ENCODE measurements at regions not wholly inside any gene's neighbourhood (a gene's known extent, or its start where the extent isn't known, plus 50 kb on each side); places are given as distances from the start of the nearest gene placed in this dataset.

DNA sequence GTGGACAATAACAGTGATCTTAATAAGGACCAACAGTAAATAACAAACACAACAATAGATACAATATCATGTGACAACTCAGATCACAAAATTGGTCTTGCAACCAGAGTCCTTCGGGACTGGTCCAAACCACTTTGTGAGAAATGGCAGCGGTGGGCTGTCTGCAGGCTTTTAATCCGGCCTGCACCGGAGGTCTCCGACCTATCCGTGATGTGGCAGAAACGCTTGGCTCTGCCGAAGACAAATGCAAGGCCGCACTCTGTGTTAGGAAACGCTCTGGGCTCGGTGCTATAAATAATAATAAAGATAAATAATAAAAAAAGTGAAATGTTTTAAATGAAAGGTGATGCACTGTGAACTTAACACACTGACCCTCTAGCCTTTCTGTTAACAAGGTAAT is 810.6 kb upstream of the NR2F2 start:
- Histone ChIP-seq H3K9ac (ENCODE audit: low read depth, low read length) (no peak overlapping the region), H3K4me3 (ENCODE audit: low read depth in 1 of 2, low read length in 2 of 2) (no peak overlapping the region), H3K9me3 (ENCODE audit: insufficient read depth, low read length, severe bottlenecking) (no peaks in the 10 kb centered on the region), H3K4me1 (ENCODE audit: insufficient read depth, low read length) (no peaks in the 10 kb centered on the region), H3K27ac (ENCODE audit: low read length) (no peak overlapping the region), H4K20me1 (ENCODE audit: insufficient read depth, low read length) (no peaks in the 10 kb centered on the region), H3K36me3 (ENCODE audit: insufficient read depth, low read length) (no peaks in the 10 kb centered on the region), H2AFZ (ENCODE audit: low read depth, low read length) (no peak overlapping the region), H3K27me3 (ENCODE audit: insufficient read depth, low read length, poor library complexity) (no peaks in the 10 kb centered on the region), H3K79me2 (ENCODE audit: insufficient read depth, low read length) (no peaks in the 10 kb centered on the region), H3K4me2 (ENCODE audit: insufficient read depth, low read length) (no peak overlapping the region)
- ATAC-seq (ENCODE audit: insufficient read depth, low read depth) (no peak), DNase-seq (no peak)
- TF ChIP-seq EZH2 (IDR thresholded peaks at IDR 0.05; ENCODE audit: borderline replicate concordance, low read depth, low read length, severe bottlenecking) = no peak
- TF ChIP-seq, protein P1, sequence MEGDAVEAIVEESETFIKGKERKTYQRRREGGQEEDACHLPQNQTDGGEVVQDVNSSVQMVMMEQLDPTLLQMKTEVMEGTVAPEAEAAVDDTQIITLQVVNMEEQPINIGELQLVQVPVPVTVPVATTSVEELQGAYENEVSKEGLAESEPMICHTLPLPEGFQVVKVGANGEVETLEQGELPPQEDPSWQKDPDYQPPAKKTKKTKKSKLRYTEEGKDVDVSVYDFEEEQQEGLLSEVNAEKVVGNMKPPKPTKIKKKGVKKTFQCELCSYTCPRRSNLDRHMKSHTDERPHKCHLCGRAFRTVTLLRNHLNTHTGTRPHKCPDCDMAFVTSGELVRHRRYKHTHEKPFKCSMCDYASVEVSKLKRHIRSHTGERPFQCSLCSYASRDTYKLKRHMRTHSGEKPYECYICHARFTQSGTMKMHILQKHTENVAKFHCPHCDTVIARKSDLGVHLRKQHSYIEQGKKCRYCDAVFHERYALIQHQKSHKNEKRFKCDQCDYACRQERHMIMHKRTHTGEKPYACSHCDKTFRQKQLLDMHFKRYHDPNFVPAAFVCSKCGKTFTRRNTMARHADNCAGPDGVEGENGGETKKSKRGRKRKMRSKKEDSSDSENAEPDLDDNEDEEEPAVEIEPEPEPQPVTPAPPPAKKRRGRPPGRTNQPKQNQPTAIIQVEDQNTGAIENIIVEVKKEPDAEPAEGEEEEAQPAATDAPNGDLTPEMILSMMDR (IDR thresholded peaks at IDR 0.05; ENCODE audit: borderline replicate concordance, extremely low read depth, low read length, poor library complexity, severe bottlenecking) = no peak

GRCh38 chr15:95520511-95520910 is 810.0 kb upstream of the NR2F2 start:
- no peak overlapping the region for H3K27ac ChIP-seq (ENCODE audit: low read length)
- H4K20me1 ChIP-seq (ENCODE audit: insufficient read depth, low read length) = no peaks in the 10 kb centered on the region
- ATAC-seq (ENCODE audit: insufficient read depth, low read depth) (no peak), DNase-seq (no peak)
- no peak overlapping the region for H3K4me3 ChIP-seq (ENCODE audit: low read depth in 1 of 2, low read length in 2 of 2)
- H3K9me3 ChIP-seq (ENCODE audit: insufficient read depth, low read length, severe bottlenecking) = no peaks in the 10 kb centered on the region
- H3K9ac ChIP-seq (ENCODE audit: low read depth, low read length) = no peak overlapping the region
- no peaks in the 10 kb centered on the region for H3K4me1 ChIP-seq (ENCODE audit: insufficient read depth, low read length)
- H2AFZ ChIP-seq (ENCODE audit: low read depth, low read length) = no peak overlapping the region
- no peak for TF ChIP-seq EZH2 (IDR thresholded peaks at IDR 0.05; ENCODE audit: borderline replicate concordance, low read depth, low read length, severe bottlenecking)
- H3K79me2 ChIP-seq (ENCODE audit: insufficient read depth, low read length) = no peaks in the 10 kb centered on the region
- H3K27me3 ChIP-seq (ENCODE audit: insufficient read depth, low read length, poor library complexity) = no peaks in the 10 kb centered on the region
- H3K4me2 ChIP-seq (ENCODE audit: insufficient read depth, low read length) = no peak overlapping the region
- no peaks in the 10 kb centered on the region for H3K36me3 ChIP-seq (ENCODE audit: insufficient read depth, low read length)

GRCh38 chr15:95520922-95521321 is 809.6 kb upstream of the NR2F2 start:
- Histone ChIP-seq H4K20me1 (ENCODE audit: insufficient read depth, low read length) (no peaks in the 10 kb centered on the region), H3K36me3 (ENCODE audit: insufficient read depth, low read length) (no peaks in the 10 kb centered on the region), H3K9me3 (ENCODE audit: insufficient read depth, low read length, severe bottlenecking) (no peaks in the 10 kb centered on the region), H3K79me2 (ENCODE audit: insufficient read depth, low read length) (no peaks in the 10 kb centered on the region), H3K4me2 (ENCODE audit: insufficient read depth, low read length) (no peak overlapping the region), H3K27me3 (ENCODE audit: insufficient read depth, low read length, poor library complexity) (no peaks in the 10 kb centered on the region), H3K4me3 (ENCODE audit: low read depth in 1 of 2, low read length in 2 of 2) (no peak overlapping the region), H2AFZ (ENCODE audit: low read depth, low read length) (no peak overlapping the region), H3K4me1 (ENCODE audit: insufficient read depth, low read length) (no peaks in the 10 kb centered on the region), H3K27ac (ENCODE audit: low read length) (no peak overlapping the region), H3K9ac (ENCODE audit: low read depth, low read length) (no peak overlapping the region)
- ATAC-seq (ENCODE audit: insufficient read depth, low read depth) = no peak
- TF ChIP-seq, protein P1 (IDR thresholded peaks at IDR 0.05; ENCODE audit: borderline replicate concordance, extremely low read depth, low read length, poor library complexity, severe bottlenecking) = no peak
- TF ChIP-seq EZH2 (IDR thresholded peaks at IDR 0.05; ENCODE audit: borderline replicate concordance, low read depth, low read length, severe bottlenecking) = no peak
- no peak for DNase-seq

DNA sequence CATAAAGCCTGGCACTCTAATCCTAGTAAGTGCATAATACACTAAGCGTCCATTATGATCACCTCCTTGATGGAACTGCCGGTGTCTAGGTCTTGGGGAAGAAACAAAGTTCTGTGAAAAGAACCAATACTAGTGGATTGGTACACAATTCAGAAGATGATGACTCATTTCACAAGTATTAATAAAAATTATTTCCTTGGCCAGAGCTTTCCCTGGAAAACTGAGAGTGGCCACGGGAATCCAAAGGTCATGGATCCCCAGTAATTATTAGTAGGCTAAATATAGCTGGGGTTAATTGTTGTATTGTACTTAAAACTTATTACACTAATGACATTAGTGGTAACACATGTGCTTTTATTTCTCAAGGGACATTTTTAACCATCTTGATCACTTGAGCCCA is 808.0 kb upstream of the NR2F2 start:
- Histone ChIP-seq H3K27ac (ENCODE audit: low read length) (no peak overlapping the region), H3K4me3 (ENCODE audit: low read depth in 1 of 2, low read length in 2 of 2) (no peak overlapping the region), H3K4me2 (ENCODE audit: insufficient read depth, low read length) (no peak overlapping the region), H3K36me3 (ENCODE audit: insufficient read depth, low read length) (no peaks in the 10 kb centered on the region), H2AFZ (ENCODE audit: low read depth, low read length) (no peak overlapping the region), H3K9me3 (ENCODE audit: insufficient read depth, low read length, severe bottlenecking) (no peaks in the 10 kb centered on the region), H3K9ac (ENCODE audit: low read depth, low read length) (no peak overlapping the region), H3K4me1 (ENCODE audit: insufficient read depth, low read length) (no peaks in the 10 kb centered on the region), H4K20me1 (ENCODE audit: insufficient read depth, low read length) (no peaks in the 10 kb centered on the region), H3K79me2 (ENCODE audit: insufficient read depth, low read length) (no peaks in the 10 kb centered on the region), H3K27me3 (ENCODE audit: insufficient read depth, low read length, poor library complexity) (no peaks in the 10 kb centered on the region)
- no peak for ATAC-seq (ENCODE audit: insufficient read depth, low read depth)
- TF ChIP-seq, protein P1 (IDR thresholded peaks at IDR 0.05; ENCODE audit: borderline replicate concordance, extremely low read depth, low read length, poor library complexity, severe bottlenecking) = no peak
- TF ChIP-seq EZH2 (IDR thresholded peaks at IDR 0.05; ENCODE audit: borderline replicate concordance, low read depth, low read length, severe bottlenecking) = no peak
- no peak for DNase-seq
